Stimulated activated CD8-positive, alpha-beta memory T cell treated with anti-CD3 and anti-CD28 coated beads, Interleukin-12 subunit alpha, Interleukin-12 subunit beta, amount 100 ng/mL, for 24 hours (primary cell): ENCODE measurements at regions not wholly inside any gene's neighbourhood (a gene's known extent, or its start where the extent isn't known, plus 50 kb on each side); places are given as distances from the start of the nearest gene placed in this dataset.

Experiments
- DNase-seq: peaks from one replicate; pipeline ENCODE4 v3.0.0-alpha.2; 2020; ENCODE audit errors: extremely low read depth

- no peak for DNase-seq
Measured at GRCh38 chr15:62573876-62574275, 408.8 kb upstream of the C2CD4B start.

- DNase-seq: no peak
Measured at GRCh38 chr15:62578546-62578945, 413.5 kb upstream of the C2CD4B start.

GRCh38 chr15:62578960-62579359 lies 413.9 kb upstream of the C2CD4B start:
- DNase-seq: no peak

- DNase-seq: no peak
Measured at GRCh38 chr15:62579842-62580241, 414.8 kb upstream of the C2CD4B start.

GRCh38 chr15:62582580-62582979 lies 417.5 kb upstream of the C2CD4B start:
- no peak for DNase-seq

GRCh38 chr15:62584301-62585235 lies 419.5 kb upstream of the C2CD4B start:
- no peak for DNase-seq

GRCh38 chr15:62588938-62589670 lies 424.0 kb upstream of the C2CD4B start:
- DNase-seq: no peak

GRCh38 chr15:62591842-62592838 lies 427.1 kb upstream of the C2CD4B start:
- DNase-seq: no peak

GRCh38 chr15:62592920-62593319 lies 427.8 kb upstream of the C2CD4B start:
- no peak for DNase-seq

GRCh38 chr15:62593681-62594399 lies 428.8 kb upstream of the C2CD4B start:
- DNase-seq: no peak

- no peak for DNase-seq
Measured at GRCh38 chr15:62598217-62598616, 433.1 kb upstream of the C2CD4B start.

- no peak for DNase-seq
Measured at GRCh38 chr15:62599791-62600777, 435.0 kb upstream of the C2CD4B start.

- DNase-seq: no peak
Measured at GRCh38 chr15:62601777-62602545, 436.9 kb upstream of the C2CD4B start.

- DNase-seq: no peak
Measured at GRCh38 chr15:62603742-62604141, 438.7 kb upstream of the C2CD4B start.

GRCh38 chr15:62605282-62605681 lies 437.3 kb upstream of the TPM1 start:
- no peak for DNase-seq

GRCh38 chr15:62606376-62607113 lies 436.0 kb upstream of the TPM1 start:
- DNase-seq: no peak

- no peak for DNase-seq
Measured at GRCh38 chr15:62607114-62607462, 435.5 kb upstream of the TPM1 start.

GRCh38 chr15:62607643-62608042 lies 434.9 kb upstream of the TPM1 start:
- DNase-seq: no peak
